ENCODE measurements at regions not wholly inside any gene's neighbourhood (a gene's known extent, or its start where the extent isn't known, plus 50 kb on each side); places are given as distances from the start of the nearest gene placed in this dataset.

DNA sequence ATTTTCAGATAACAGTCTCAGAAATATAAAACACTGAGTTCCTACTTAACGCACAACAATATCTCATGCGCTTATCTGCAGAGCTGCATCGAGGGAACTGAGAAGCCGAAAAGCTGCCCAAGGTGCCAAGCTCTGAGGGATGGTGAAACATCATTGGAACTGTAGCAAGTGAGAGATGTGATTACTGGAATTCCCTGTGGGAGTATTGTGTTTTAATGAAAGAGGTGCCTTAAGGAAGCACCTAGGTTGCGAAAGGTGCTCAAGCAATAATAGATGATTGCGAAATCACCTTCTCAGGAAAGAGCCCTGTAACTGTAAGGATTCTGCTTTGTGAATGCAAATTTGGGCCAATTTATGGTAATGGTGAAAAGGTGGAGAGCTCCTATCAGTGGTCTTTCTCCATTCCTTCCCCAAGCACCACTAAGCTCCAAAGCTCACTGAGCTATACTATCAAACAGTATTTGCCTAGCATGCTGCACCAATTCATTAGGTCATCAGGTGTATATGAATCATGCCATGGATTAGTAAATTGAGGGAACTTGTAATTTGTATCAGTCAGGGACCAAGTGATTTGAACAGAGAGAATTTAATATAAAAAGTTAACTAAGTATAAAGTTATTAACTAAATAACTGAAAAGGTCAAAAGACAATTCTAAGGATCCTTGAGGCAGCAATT, 59.0 kb upstream of the ATP8A1 start:
- Histone ChIP-seq H3K4me1 (no peaks in the 10 kb centered on the region), H3K4me3 (no peak overlapping the region)
- intact Hi-C loops (cut with micrococcal nuclease) = no loop called here

DNA sequence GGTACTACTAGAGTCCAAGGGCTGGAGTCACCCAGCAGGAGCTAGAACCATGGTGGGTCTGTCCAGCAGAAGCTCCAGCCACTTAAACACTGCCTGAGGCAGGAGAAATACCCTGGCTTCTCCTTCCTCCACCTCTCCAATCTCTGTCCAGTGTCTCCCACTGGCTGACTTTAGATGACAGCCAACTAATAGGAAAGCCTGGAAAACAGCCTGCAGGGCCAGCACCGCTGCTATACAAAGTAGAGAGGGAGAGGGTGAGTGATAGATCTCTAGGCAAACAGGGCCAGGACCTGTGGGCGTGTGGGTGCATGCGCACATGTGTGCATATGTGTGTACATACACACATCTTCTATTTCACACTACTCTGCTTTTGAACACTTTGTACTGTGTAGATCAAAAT, 56.5 kb upstream of the ATP8A1 start:
- TF ChIP-seq, protein P1, sequence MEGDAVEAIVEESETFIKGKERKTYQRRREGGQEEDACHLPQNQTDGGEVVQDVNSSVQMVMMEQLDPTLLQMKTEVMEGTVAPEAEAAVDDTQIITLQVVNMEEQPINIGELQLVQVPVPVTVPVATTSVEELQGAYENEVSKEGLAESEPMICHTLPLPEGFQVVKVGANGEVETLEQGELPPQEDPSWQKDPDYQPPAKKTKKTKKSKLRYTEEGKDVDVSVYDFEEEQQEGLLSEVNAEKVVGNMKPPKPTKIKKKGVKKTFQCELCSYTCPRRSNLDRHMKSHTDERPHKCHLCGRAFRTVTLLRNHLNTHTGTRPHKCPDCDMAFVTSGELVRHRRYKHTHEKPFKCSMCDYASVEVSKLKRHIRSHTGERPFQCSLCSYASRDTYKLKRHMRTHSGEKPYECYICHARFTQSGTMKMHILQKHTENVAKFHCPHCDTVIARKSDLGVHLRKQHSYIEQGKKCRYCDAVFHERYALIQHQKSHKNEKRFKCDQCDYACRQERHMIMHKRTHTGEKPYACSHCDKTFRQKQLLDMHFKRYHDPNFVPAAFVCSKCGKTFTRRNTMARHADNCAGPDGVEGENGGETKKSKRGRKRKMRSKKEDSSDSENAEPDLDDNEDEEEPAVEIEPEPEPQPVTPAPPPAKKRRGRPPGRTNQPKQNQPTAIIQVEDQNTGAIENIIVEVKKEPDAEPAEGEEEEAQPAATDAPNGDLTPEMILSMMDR (IDR thresholded peaks at IDR 0.05; ENCODE audit: borderline replicate concordance) = no peak
- intact Hi-C loops (cut with micrococcal nuclease) = no loop called here
- Histone ChIP-seq H3K4me1 (no peaks in the 10 kb centered on the region), H3K9me3 (replicated peaks) (no peaks in the 10 kb centered on the region), H3K27ac (replicated peaks) (no peak overlapping the region), H3K27me3 (ENCODE audit: low read depth) (peaks cover 5% of the 10 kb centered on the region), H3K4me3 (no peak overlapping the region), H3K36me3 (no peaks in the 10 kb centered on the region)
- no peak for DNase-seq

More for the DNA sequence above, 59.0 kb upstream of the ATP8A1 start:
- DNase-seq = no peak
- no peaks in the 10 kb centered on the region for H3K9me3 ChIP-seq (replicated peaks)
- no peak overlapping the region for H3K27ac ChIP-seq (replicated peaks)
- H3K27me3 ChIP-seq (ENCODE audit: low read depth) = peaks cover 5% of the 10 kb centered on the region
- TF ChIP-seq, protein P1 (IDR thresholded peaks at IDR 0.05; ENCODE audit: borderline replicate concordance) = no peak
- H3K36me3 ChIP-seq = no peaks in the 10 kb centered on the region

DNA sequence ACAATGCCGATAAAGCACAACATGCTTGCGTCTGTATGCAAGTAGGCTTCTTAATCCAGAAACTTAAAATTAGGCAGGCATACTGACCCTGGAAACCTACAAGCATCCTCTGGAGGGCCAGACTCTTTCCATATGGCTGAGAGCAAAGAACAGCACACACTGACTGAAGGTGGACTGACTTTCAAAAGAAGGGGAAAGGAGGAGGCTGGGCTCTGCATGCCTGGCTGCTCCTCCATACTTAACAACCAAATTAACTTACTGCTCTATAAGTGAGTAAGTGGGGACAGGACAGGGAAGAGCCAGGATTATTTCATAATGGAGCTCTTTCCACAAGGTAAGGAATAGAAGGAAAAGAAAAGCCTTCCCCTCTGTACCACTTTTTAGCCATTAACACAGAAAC, 55.9 kb upstream of the ATP8A1 start:
- TF ChIP-seq, protein P1 (IDR thresholded peaks at IDR 0.05; ENCODE audit: borderline replicate concordance) = no peak
- no peak overlapping the region for H3K4me3 ChIP-seq
- DNase-seq = no peak
- H3K36me3 ChIP-seq = no peaks in the 10 kb centered on the region
- intact Hi-C loops (cut with micrococcal nuclease) = no loop called here
- H3K9me3 ChIP-seq (replicated peaks) = no peaks in the 10 kb centered on the region
- H3K27me3 ChIP-seq (ENCODE audit: low read depth) = peaks cover 5% of the 10 kb centered on the region
- H3K27ac ChIP-seq (replicated peaks) = no peak overlapping the region
- no peaks in the 10 kb centered on the region for H3K4me1 ChIP-seq

DNA sequence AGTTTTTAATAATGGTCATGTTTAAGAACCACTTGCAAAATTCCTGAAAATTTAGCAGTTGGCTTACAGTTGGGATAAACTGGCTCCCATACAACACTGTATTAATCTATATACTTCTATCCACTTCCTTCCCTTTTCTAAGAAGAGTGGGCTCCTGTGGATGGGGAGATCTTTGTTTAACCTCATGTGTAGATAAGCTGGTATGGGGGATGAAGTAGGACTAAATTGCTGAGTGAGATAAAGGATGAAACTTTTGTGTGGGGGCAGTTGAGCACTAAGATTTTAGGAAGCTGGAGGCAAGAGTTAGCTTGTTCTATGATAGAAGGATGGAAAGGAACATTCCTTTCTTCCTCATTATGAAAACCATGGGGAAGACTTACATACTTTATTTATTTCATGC, 54.6 kb upstream of the ATP8A1 start:
- no peaks in the 10 kb centered on the region for H3K4me1 ChIP-seq
- no peak overlapping the region for H3K4me3 ChIP-seq
- H3K27ac ChIP-seq (replicated peaks) = no peak overlapping the region
- TF ChIP-seq, protein P1 (IDR thresholded peaks at IDR 0.05; ENCODE audit: borderline replicate concordance) = no peak
- H3K27me3 ChIP-seq (ENCODE audit: low read depth) = peaks cover 5% of the 10 kb centered on the region
- no peaks in the 10 kb centered on the region for H3K36me3 ChIP-seq
- no peaks in the 10 kb centered on the region for H3K9me3 ChIP-seq (replicated peaks)
- no peak for DNase-seq
- intact Hi-C loops (cut with micrococcal nuclease) = no loop called here

DNA sequence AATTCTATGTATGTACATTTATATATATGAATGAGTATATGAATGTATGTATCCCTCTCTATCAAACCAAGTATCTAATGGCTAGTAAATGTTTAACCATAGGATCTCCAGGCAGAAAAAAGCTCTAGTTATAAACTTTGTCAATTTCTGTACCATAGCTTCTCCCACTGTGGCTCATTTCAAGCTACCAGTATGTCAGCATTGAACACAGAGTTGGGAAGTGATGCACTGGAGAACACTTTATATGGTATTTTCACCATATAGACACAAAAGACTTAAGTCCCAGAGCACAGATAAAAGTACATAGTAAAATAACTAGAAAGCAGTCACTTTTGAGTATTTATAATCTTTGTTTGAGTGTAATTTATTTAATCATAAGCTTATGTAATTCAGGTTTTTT, 53.9 kb upstream of the ATP8A1 start:
- DNase-seq = no peak
- no peaks in the 10 kb centered on the region for H3K36me3 ChIP-seq
- intact Hi-C loops (cut with micrococcal nuclease) = no loop called here
- no peak overlapping the region for H3K27ac ChIP-seq (replicated peaks)
- peaks cover 5% of the 10 kb centered on the region for H3K27me3 ChIP-seq (ENCODE audit: low read depth)
- no peaks in the 10 kb centered on the region for H3K9me3 ChIP-seq (replicated peaks)
- H3K4me3 ChIP-seq = no peak overlapping the region
- H3K4me1 ChIP-seq = no peaks in the 10 kb centered on the region
- TF ChIP-seq, protein P1 (IDR thresholded peaks at IDR 0.05; ENCODE audit: borderline replicate concordance) = no peak
